ENCODE measurements at regions not wholly inside any gene's neighbourhood (a gene's known extent, or its start where the extent isn't known, plus 50 kb on each side); places are given as distances from the start of the nearest gene placed in this dataset.

- BruUV-seq (replicated peaks): no TSS peak
- POLR2A ChIA-PET: no interaction called here
- H3K27ac ChIP-seq (ENCODE audit: low read depth, low read length): no peak overlapping the region
Observed at GRCh38 chr4:11118513-11118912, 310.2 kb downstream of the HS3ST1 start.

More at GRCh38 chr4:11118513-11118912, 310.2 kb downstream of the HS3ST1 start:
- DNase-seq (ENCODE audit: low read depth, low spot score) (no peak), ATAC-seq (no peak)
- Histone ChIP-seq H3K4me3 (replicated peaks in 1 of 2; ENCODE audit: low read depth in 1 of 2, low read length in 2 of 2) (no peak overlapping the region), H3K4me2 (ENCODE audit: low read length) (no peak overlapping the region), H3K9me3 (ENCODE audit: control insufficient read depth in 1 of 2, insufficient read depth in 1 of 2, low read depth in 1 of 2, low read length in 2 of 2) (no peaks in the 10 kb centered on the region), H3K4me1 (ENCODE audit: control insufficient read depth in 1 of 2, insufficient read depth in 2 of 2, low read length in 2 of 2) (no peaks in the 10 kb centered on the region), H3K9me2 (ENCODE audit: insufficient read depth) (no peaks in the 10 kb centered on the region), H3K79me2 (ENCODE audit: insufficient read depth, low read length) (no peaks in the 10 kb centered on the region), H4K20me1 (ENCODE audit: insufficient read depth) (no peaks in the 10 kb centered on the region), H2AFZ (ENCODE audit: low read depth, low read length, poor library complexity, severe bottlenecking) (no peak overlapping the region), H3K36me3 (ENCODE audit: control insufficient read depth in 1 of 2, insufficient read depth in 2 of 2, low read length in 2 of 2) (no peaks in the 10 kb centered on the region), H3K27me3 (ENCODE audit: insufficient read depth, low read length) (no peaks in the 10 kb centered on the region), H3K9ac (ENCODE audit: low read length) (no peak overlapping the region)
- RAD21 ChIA-PET (ENCODE audit: low non-redundant PET in 1 of 2, low total read pairs in 2 of 2, uncharacterized antibody in 2 of 2, unreplicated experiment in 2 of 2): no interaction called here
- TF ChIP-seq JUND (IDR thresholded peaks at IDR 0.05): no peak
- TF ChIP-seq CBX3 (IDR thresholded peaks at IDR 0.05; ENCODE audit: low read depth): no peak
- no peak for TF ChIP-seq TCF7L2 (IDR thresholded peaks at IDR 0.05; ENCODE audit: borderline replicate concordance, extremely low read depth, insufficient read depth, insufficient read length)
- TF ChIP-seq EGR1 (IDR thresholded peaks at IDR 0.05; ENCODE audit: low read depth): no peak
- TF ChIP-seq REST (IDR thresholded peaks at IDR 0.05; ENCODE audit: low read depth): no peak
- no peak for TF ChIP-seq POLR2AphosphoS5 (IDR thresholded peaks at IDR 0.05; ENCODE audit: low read depth, low read length)
- CTCF ChIA-PET: no interaction called here
- intact Hi-C loops (cut with micrococcal nuclease): no loop called here
